GM21825 (cell line): ENCODE measurements at regions not wholly inside any gene's neighbourhood (a gene's known extent, or its start where the extent isn't known, plus 50 kb on each side); places are given as distances from the start of the nearest gene placed in this dataset.
"Not testable (repeated sequence)": the region's sequence is repeated elsewhere in the genome, so short reads cannot be mapped to it uniquely, and the experiment has no call there.

Experiments
- ATAC-seq: cut with Tn5 transposase; IDR thresholded peaks from one replicate; pipeline ENCODE4 v1.9.1; 2021; ENCODE audit warnings: mild to moderate bottlenecking, moderate library complexity; ENCODE audit not compliant: unreplicated experiment

GRCh38 chr21:5013455-5014304 is 5507.7 kb upstream of the TPTE start:
- ATAC-seq, result not testable (repeated sequence)

GRCh38 chr21:5015187-5015586 is 5506.2 kb upstream of the TPTE start:
- ATAC-seq, result not testable (repeated sequence)

GRCh38 chr21:5019120-5019519 is 5502.3 kb upstream of the TPTE start:
- peak; percentile 50 for ATAC-seq

GRCh38 chr21:5021815-5022214 is 5499.6 kb upstream of the TPTE start:
- ATAC-seq, result peak; percentile 32

GRCh38 chr21:5022254-5022653 is 5499.1 kb upstream of the TPTE start:
- peak; percentile 31 for ATAC-seq

GRCh38 chr21:5022748-5023147 is 5498.6 kb upstream of the TPTE start:
- not testable (repeated sequence) for ATAC-seq

GRCh38 chr21:5035147-5035546 is 5486.2 kb upstream of the TPTE start:
- not testable (repeated sequence) for ATAC-seq

GRCh38 chr21:5035587-5035986 is 5485.8 kb upstream of the TPTE start:
- ATAC-seq, result not testable (repeated sequence)

GRCh38 chr21:5037606-5038331 is 5483.6 kb upstream of the TPTE start:
- not testable (repeated sequence) for ATAC-seq

- not testable (repeated sequence) for ATAC-seq
These were observed 5481.5 kb upstream of the TPTE start for GRCh38 chr21:5039926-5040325.

- not testable (repeated sequence) for ATAC-seq
These were observed 5478.8 kb upstream of the TPTE start for GRCh38 chr21:5042583-5042982.

GRCh38 chr21:5044812-5045211 is 5476.6 kb upstream of the TPTE start:
- ATAC-seq, result not testable (repeated sequence)

GRCh38 chr21:5051303-5052018 is 5469.9 kb upstream of the TPTE start:
- not testable (repeated sequence) for ATAC-seq

- ATAC-seq, result not testable (repeated sequence)
These were observed 5466.2 kb upstream of the TPTE start for GRCh38 chr21:5055027-5055754.

GRCh38 chr21:5055996-5056962 is 5465.1 kb upstream of the TPTE start:
- peak; percentile 50 for ATAC-seq

- not testable (repeated sequence) for ATAC-seq
These were observed 5464.3 kb upstream of the TPTE start for GRCh38 chr21:5057077-5057476.

- ATAC-seq, result not testable (repeated sequence)
These were observed 5460.9 kb upstream of the TPTE start for GRCh38 chr21:5060364-5061083.

GRCh38 chr21:5064581-5065142 is 5456.7 kb upstream of the TPTE start:
- ATAC-seq, result not testable (repeated sequence)
